RWPE2 (cell line): ENCODE measurements at regions not wholly inside any gene's neighbourhood (a gene's known extent, or its start where the extent isn't known, plus 50 kb on each side); places are given as distances from the start of the nearest gene placed in this dataset.
"Not testable (repeated sequence)": the region's sequence is repeated elsewhere in the genome, so short reads cannot be mapped to it uniquely, and the experiment has no call there.

Experiments used
- ATAC-seq: fragments of 200-7000 bp; cut with Tn5 transposase; 3 replicates; pipeline ENCODE4 v1.9.1; 2021; ENCODE audit warnings: low read depth
- DNase-seq: peaks from one replicate; pipeline ENCODE4 v3.0.0-alpha.2; 2020; ENCODE audit warnings: low spot score
- H3K27ac ChIP-seq: fragments of 450-650 bp; 2 replicates; pipeline ENCODE4 v1.5.1; 2017; ENCODE audit warnings: mild to moderate bottlenecking; ENCODE audit not compliant: poor library complexity, severe bottlenecking
- H3K27me3 ChIP-seq: fragments of 250-450 bp; sonication (Bioruptor Pico); 2 replicates; pipeline ENCODE4 v1.5.1; 2021; ENCODE audit warnings: mild to moderate bottlenecking, moderate library complexity; ENCODE audit not compliant: insufficient read depth, poor library complexity, severe bottlenecking
- H3K36me3 ChIP-seq: fragments of 250-450 bp; sonication (Bioruptor Pico); 2 replicates; pipeline ENCODE4 v1.5.1; 2020; ENCODE audit warnings: low read depth, mild to moderate bottlenecking, moderate library complexity
- H3K4me1 ChIP-seq: fragments of 250-450 bp; sonication (Bioruptor Pico); 2 replicates; pipeline ENCODE4 v1.5.1; 2021; ENCODE audit warnings: mild to moderate bottlenecking, moderate library complexity; ENCODE audit not compliant: insufficient read depth, poor library complexity, severe bottlenecking
- H3K4me3 ChIP-seq: fragments of 250-450 bp; sonication (Bioruptor Pico); 2 replicates; pipeline ENCODE4 v1.5.1; 2021; ENCODE audit warnings: mild to moderate bottlenecking, moderate library complexity; ENCODE audit not compliant: severe bottlenecking
- H3K9me3 ChIP-seq: fragments of 250-450 bp; sonication (Bioruptor Pico); 2 replicates; pipeline ENCODE4 v1.5.1; 2021; ENCODE audit warnings: mild to moderate bottlenecking, moderate library complexity; ENCODE audit not compliant: severe bottlenecking
- TF ChIP-seq, protein P1 (sequence below): fragments of 450-650 bp; IDR thresholded peaks from one replicate; pipeline ENCODE4 v1.5.1; 2017; ENCODE audit warnings: mild to moderate bottlenecking, moderate library complexity; ENCODE audit not compliant: poor library complexity, severe bottlenecking

DNA sequence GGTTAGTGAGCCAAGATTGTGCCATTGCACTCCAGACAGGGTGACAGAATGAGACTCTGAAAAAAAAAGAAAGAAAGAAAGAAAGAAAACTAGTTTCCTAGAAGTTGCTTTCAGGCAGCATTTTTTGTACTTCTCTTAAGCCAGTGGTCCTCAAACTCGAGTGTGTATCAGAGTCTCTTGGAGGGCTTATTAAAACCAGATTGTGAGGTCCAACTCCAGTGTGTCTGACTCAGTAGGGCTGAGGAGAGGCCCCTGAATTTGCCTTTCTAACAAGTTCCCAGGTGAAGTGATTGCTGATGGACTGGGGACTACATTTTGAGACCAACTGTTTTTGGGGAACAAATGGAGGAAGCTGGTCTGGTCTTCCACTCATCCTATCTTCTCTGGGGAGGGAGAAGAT is 57.5 kb upstream of the VSTM5 start:
- Histone ChIP-seq H3K4me1 (peaks cover 17% of the 10 kb centered on the region), H3K4me3 (no peak overlapping the region), H3K27me3 (no peaks in the 10 kb centered on the region), H3K36me3 (no peaks in the 10 kb centered on the region), H3K27ac (peak overlapping the region; percentile 58), H3K9me3 (no peaks in the 10 kb centered on the region)
- ATAC-seq: no peak
- no peak for DNase-seq
- TF ChIP-seq, protein P1, sequence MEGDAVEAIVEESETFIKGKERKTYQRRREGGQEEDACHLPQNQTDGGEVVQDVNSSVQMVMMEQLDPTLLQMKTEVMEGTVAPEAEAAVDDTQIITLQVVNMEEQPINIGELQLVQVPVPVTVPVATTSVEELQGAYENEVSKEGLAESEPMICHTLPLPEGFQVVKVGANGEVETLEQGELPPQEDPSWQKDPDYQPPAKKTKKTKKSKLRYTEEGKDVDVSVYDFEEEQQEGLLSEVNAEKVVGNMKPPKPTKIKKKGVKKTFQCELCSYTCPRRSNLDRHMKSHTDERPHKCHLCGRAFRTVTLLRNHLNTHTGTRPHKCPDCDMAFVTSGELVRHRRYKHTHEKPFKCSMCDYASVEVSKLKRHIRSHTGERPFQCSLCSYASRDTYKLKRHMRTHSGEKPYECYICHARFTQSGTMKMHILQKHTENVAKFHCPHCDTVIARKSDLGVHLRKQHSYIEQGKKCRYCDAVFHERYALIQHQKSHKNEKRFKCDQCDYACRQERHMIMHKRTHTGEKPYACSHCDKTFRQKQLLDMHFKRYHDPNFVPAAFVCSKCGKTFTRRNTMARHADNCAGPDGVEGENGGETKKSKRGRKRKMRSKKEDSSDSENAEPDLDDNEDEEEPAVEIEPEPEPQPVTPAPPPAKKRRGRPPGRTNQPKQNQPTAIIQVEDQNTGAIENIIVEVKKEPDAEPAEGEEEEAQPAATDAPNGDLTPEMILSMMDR: no peak

DNA sequence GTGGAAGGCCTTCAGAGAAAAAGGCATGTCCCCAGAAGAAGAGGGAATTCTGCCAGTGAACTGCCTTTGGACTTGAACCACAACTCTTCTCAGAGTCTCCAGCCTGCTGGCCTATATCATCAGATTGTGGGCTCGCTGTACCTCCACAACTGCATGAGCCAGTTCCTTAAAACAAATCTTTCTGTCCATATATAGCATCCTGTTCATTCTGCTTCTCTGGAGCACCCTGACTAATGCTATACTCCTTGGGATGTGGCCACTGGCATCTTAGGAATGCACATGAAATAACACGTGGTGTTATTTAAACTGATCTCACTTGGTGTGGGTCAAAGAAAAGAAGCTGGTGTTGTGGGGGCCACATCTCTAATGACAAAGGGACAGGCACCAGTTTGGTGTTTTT is 58.3 kb upstream of the VSTM5 start:
- Histone ChIP-seq H3K27me3 (no peaks in the 10 kb centered on the region), H3K27ac (peak overlapping the region; percentile 58), H3K4me3 (no peak overlapping the region), H3K4me1 (peaks cover 17% of the 10 kb centered on the region), H3K36me3 (no peaks in the 10 kb centered on the region), H3K9me3 (peaks cover under 1% of the 10 kb centered on the region)
- peak; percentile 93 for ATAC-seq
- TF ChIP-seq, protein P1: no peak
- DNase-seq: no peak

DNA sequence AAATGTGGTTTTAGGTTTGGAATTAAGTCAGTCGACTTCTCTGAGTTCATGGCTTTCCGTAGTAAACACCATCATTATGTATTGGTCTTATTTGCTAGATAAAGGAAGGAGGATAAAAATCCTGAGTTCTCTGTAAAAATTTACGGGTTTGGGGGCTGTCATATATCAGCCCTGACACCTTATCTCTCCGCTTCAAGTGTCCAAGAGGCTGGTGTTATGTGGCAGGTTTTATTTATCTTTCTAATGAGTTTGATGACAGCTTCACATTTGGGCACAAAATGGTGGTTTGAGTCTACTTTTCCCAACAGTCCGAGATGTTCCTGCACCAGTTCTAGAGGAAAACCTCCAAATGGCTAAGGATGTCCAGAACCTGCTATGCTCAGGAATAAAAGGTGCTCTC is 67.3 kb upstream of the VSTM5 start:
- DNase-seq (no peak), ATAC-seq (no peak)
- TF ChIP-seq, protein P1: no peak
- no peak overlapping the region for H3K27ac ChIP-seq
- H3K4me3 ChIP-seq: no peak overlapping the region
- peaks cover 4% of the 10 kb centered on the region for H3K9me3 ChIP-seq
- H3K4me1 ChIP-seq: no peaks in the 10 kb centered on the region
- no peaks in the 10 kb centered on the region for H3K27me3 ChIP-seq
- no peaks in the 10 kb centered on the region for H3K36me3 ChIP-seq

DNA sequence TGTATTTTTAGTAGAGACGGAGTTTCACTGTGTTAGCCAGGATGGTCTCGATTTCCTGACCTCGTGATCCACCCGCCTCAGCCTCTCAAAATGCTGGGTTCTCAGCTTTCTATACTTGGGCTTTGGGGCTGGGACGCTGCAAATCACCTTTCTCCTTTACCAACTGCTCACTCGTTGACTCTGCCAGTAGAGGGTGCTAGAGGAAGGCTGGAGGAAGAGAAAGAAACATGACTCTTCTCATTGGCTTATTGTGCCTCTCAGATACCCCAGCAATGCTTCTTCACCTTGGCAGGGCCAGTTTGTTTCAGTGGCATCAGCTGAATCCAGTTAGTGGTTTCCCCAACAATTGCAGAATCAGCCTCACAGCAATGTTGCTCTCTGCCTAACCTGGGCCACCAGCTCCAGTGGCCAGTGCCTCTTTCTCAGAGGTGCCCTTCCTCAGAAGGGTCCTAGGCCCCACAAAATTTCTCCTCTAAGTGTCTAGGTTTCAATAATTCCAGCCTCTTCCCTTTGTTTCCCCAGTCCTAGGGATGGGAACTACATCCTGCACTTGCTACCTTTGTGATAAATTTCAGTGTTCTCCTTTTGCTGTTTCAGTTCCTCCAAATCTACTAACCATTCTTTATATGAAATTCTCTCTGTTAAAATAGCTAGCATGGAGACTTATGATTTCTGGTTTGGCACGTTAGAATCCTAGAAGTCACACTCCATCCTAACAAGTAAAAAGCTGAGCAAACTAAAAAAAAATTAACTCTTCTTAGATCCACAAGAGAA is 71.5 kb upstream of the VSTM5 start:
- no peaks in the 10 kb centered on the region for H3K27me3 ChIP-seq
- TF ChIP-seq, protein P1: peak; percentile 82
- no peak overlapping the region for H3K4me3 ChIP-seq
- H3K9me3 ChIP-seq: peaks cover 2% of the 10 kb centered on the region
- H3K27ac ChIP-seq: no peak overlapping the region
- DNase-seq: no peak
- H3K4me1 ChIP-seq: no peaks in the 10 kb centered on the region
- peak; percentile 64; the same call in 2 of the 3 replicates for ATAC-seq
- no peaks in the 10 kb centered on the region for H3K36me3 ChIP-seq

DNA sequence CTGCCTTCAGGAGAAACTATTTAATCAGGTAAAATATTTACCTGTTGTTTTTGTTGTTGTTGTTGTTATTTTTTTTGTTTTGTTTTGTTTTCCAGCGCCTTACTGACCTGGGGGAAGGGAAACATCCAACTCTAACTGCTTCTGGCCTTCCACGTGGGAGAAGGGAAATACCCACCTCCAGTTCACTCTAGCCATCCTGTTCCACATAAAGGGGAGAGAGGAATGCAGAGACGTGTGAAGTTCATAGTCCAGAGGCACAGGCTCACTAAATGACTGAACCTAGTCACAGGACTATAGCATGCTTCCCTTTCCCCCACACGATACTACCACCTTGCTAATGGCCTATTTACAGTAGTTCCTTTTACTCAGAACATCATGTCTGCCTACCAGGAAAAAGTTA is 72.4 kb upstream of the VSTM5 start:
- no peak for ATAC-seq

DNA sequence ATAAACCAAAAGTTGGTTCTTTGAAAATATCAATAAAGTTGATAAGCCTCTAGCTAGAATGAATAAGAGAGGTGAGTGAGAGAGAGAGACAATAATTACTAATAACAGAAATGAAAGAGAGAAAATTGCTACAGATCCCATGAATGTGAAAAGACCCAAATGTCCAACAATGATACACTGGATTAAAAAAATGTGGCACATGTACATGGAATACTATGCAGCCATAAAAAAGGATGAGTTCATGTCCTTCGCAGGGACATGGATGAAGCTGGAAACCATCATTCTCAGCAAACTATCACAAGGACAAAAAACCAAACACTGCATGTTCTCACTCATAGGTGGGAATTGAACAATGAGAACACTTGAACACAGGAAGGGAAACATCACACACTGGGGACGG is 75.7 kb upstream of the VSTM5 start:
- H3K4me3 ChIP-seq, H3K27ac ChIP-seq, DNase-seq, H3K4me1 ChIP-seq, ATAC-seq, H3K36me3 ChIP-seq, H3K9me3 ChIP-seq, H3K27me3 ChIP-seq: not testable (repeated sequence)

More for the DNA sequence above, 72.4 kb upstream of the VSTM5 start:
- DNase-seq: no peak
- peaks cover 2% of the 10 kb centered on the region for H3K9me3 ChIP-seq
- H3K27ac ChIP-seq: no peak overlapping the region
- TF ChIP-seq, protein P1: no peak
- no peak overlapping the region for H3K4me3 ChIP-seq
- H3K4me1 ChIP-seq: no peaks in the 10 kb centered on the region
- no peaks in the 10 kb centered on the region for H3K36me3 ChIP-seq
- H3K27me3 ChIP-seq: no peaks in the 10 kb centered on the region
